ENCODE measurements at regions not wholly inside any gene's neighbourhood (a gene's known extent, or its start where the extent isn't known, plus 50 kb on each side); places are given as distances from the start of the nearest gene placed in this dataset.

GRCh38 chr4:155539746-155540145, 126.9 kb upstream of the GUCY1A1 start:
- Mint-ChIP-seq H3K9me3 (ENCODE audit: low read depth) (no peaks in the 10 kb centered on the region), H3K27ac (ENCODE audit: unreplicated experiment) (no peak overlapping the region), H3K27me3 (ENCODE audit: low read depth) (no peaks in the 10 kb centered on the region), H3K4me1 (ENCODE audit: low read depth) (peaks cover 10% of the 10 kb centered on the region), H3K36me3 (ENCODE audit: low read depth) (no peaks in the 10 kb centered on the region), H3K4me3 (ENCODE audit: unreplicated experiment) (no peak overlapping the region)
- no peak for DNase-seq (ENCODE audit: low spot score)
- TF ChIP-seq, protein P1, sequence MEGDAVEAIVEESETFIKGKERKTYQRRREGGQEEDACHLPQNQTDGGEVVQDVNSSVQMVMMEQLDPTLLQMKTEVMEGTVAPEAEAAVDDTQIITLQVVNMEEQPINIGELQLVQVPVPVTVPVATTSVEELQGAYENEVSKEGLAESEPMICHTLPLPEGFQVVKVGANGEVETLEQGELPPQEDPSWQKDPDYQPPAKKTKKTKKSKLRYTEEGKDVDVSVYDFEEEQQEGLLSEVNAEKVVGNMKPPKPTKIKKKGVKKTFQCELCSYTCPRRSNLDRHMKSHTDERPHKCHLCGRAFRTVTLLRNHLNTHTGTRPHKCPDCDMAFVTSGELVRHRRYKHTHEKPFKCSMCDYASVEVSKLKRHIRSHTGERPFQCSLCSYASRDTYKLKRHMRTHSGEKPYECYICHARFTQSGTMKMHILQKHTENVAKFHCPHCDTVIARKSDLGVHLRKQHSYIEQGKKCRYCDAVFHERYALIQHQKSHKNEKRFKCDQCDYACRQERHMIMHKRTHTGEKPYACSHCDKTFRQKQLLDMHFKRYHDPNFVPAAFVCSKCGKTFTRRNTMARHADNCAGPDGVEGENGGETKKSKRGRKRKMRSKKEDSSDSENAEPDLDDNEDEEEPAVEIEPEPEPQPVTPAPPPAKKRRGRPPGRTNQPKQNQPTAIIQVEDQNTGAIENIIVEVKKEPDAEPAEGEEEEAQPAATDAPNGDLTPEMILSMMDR (IDR thresholded peaks at IDR 0.05) = no peak

DNA sequence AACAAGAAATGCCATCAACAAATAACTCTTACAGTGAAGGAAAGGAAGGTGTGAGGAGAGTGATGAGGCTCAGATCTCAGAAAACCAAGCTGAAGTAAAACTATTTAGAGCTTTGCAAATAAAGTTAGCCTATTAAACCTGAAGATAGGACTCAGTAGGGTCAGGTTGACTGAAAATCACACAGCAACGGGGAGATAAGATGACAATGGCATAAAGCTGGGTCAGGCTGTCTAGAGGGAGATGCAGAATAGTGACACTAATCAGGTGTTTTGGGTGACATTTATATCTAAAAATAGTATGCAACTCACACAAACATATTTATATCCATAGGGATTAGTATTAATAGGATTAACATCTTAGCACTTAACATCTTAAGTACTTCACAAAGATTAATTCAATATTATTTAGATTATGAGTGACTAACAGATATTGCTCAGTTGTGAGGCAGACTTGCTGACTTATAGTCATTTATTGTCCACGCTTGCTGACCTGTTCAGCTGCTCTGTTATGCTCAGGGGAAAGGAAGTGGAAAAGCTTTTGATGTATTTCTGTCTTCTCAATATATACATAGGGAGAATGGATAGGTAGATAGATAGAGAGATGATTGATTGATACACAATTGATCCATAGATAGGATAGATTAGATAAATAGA, 130.7 kb upstream of the GUCY1A1 start:
- Mint-ChIP-seq H3K4me3 (ENCODE audit: unreplicated experiment) (no peak overlapping the region), H3K27me3 (ENCODE audit: low read depth) (no peaks in the 10 kb centered on the region), H3K4me1 (ENCODE audit: low read depth) (peaks cover 5% of the 10 kb centered on the region), H3K27ac (ENCODE audit: unreplicated experiment) (no peak overlapping the region), H3K36me3 (ENCODE audit: low read depth) (no peaks in the 10 kb centered on the region), H3K9me3 (ENCODE audit: low read depth) (no peaks in the 10 kb centered on the region)
- no peak for DNase-seq (ENCODE audit: low spot score)
- TF ChIP-seq, protein P1 (IDR thresholded peaks at IDR 0.05) = no peak

GRCh38 chr4:155532373-155533085, 134.1 kb upstream of the GUCY1A1 start:
- TF ChIP-seq, protein P1 (IDR thresholded peaks at IDR 0.05) = no peak
- Mint-ChIP-seq H3K4me1 (ENCODE audit: low read depth) (no peaks in the 10 kb centered on the region), H3K9me3 (ENCODE audit: low read depth) (no peaks in the 10 kb centered on the region), H3K4me3 (ENCODE audit: unreplicated experiment) (no peak overlapping the region), H3K36me3 (ENCODE audit: low read depth) (peaks cover 1% of the 10 kb centered on the region), H3K27ac (ENCODE audit: unreplicated experiment) (no peak overlapping the region), H3K27me3 (ENCODE audit: low read depth) (no peaks in the 10 kb centered on the region)
- no peak for DNase-seq (ENCODE audit: low spot score)

DNA sequence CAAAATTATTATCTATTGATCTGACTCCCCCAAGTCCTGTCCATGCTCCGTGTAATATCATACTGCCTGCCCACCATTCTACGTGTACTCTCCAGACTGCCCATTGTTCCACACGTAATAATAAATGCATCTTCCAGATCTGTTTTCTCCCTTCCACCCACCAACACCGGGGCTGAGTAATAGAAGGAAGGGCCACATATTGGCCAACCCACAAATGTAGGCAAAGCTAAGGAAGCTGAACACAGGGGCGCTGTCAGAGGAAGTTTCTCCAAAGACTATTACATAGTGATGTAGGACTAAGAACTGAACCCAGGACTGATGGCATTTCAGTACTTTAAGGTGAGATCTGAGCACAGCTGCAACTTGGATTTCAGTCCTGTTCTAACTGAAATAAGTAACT, 135.8 kb upstream of the GUCY1A1 start:
- Mint-ChIP-seq H3K36me3 (ENCODE audit: low read depth) (peaks cover 1% of the 10 kb centered on the region), H3K27me3 (ENCODE audit: low read depth) (no peaks in the 10 kb centered on the region), H3K4me1 (ENCODE audit: low read depth) (peaks cover 8% of the 10 kb centered on the region), H3K27ac (ENCODE audit: unreplicated experiment) (no peak overlapping the region), H3K4me3 (ENCODE audit: unreplicated experiment) (no peak overlapping the region), H3K9me3 (ENCODE audit: low read depth) (no peaks in the 10 kb centered on the region)
- no peak for DNase-seq (ENCODE audit: low spot score)
- TF ChIP-seq, protein P1 (IDR thresholded peaks at IDR 0.05) = no peak

DNA sequence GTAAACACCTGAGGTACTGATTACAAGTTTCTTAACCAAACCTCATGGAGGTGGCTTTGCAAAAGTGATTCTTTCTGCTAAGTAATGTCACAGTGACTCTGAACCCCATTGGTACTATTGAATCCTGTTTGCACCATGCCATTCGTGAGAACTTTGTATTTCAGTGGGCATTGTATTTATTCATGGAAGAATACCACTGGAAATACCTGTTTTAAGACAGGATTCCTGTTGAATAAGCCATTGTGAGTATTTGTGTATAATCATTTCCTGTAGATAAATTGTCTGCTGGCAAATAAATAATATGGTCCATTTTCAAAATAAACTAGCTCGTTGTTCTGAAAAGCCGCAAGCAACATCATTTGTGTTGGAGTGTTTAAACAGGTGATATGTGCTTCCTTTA, 136.4 kb upstream of the GUCY1A1 start:
- H3K4me3 Mint-ChIP-seq (ENCODE audit: unreplicated experiment) = no peak overlapping the region
- no peaks in the 10 kb centered on the region for H3K9me3 Mint-ChIP-seq (ENCODE audit: low read depth)
- peaks cover 1% of the 10 kb centered on the region for H3K36me3 Mint-ChIP-seq (ENCODE audit: low read depth)
- H3K27me3 Mint-ChIP-seq (ENCODE audit: low read depth) = no peaks in the 10 kb centered on the region
- peaks cover 8% of the 10 kb centered on the region for H3K4me1 Mint-ChIP-seq (ENCODE audit: low read depth)
- TF ChIP-seq, protein P1 (IDR thresholded peaks at IDR 0.05) = no peak
- H3K27ac Mint-ChIP-seq (ENCODE audit: unreplicated experiment) = no peak overlapping the region
- DNase-seq (ENCODE audit: low spot score) = no peak

Data from chondrocyte (in vitro differentiated cells).